Neural progenitor cell (in vitro differentiated cells): ENCODE measurements at regions not wholly inside any gene's neighbourhood (a gene's known extent, or its start where the extent isn't known, plus 50 kb on each side); places are given as distances from the start of the nearest gene placed in this dataset.

ENCODE experiments used
- EZH2 ChIP-seq: fragments of 200-600 bp; sonication (generic); IDR thresholded peaks from 2 replicates; pipeline ENCODE4 v1.6.1; 2017; ENCODE audit warnings: antibody characterized with exemption, mild to moderate bottlenecking, moderate library complexity
- EZH2phosphoT487 ChIP-seq: fragments of 200-600 bp; sonication (generic); IDR thresholded peaks from 2 replicates; pipeline ENCODE4 v1.6.1; 2017; ENCODE audit warnings: antibody characterized with exemption
- TF ChIP-seq, protein P1 (sequence below): fragments of 200-600 bp; sonication (generic); IDR thresholded peaks from 2 replicates; pipeline ENCODE4 v1.5.1; 2017; ENCODE audit warnings: antibody characterized with exemption, mild to moderate bottlenecking

- TF ChIP-seq, protein P1, sequence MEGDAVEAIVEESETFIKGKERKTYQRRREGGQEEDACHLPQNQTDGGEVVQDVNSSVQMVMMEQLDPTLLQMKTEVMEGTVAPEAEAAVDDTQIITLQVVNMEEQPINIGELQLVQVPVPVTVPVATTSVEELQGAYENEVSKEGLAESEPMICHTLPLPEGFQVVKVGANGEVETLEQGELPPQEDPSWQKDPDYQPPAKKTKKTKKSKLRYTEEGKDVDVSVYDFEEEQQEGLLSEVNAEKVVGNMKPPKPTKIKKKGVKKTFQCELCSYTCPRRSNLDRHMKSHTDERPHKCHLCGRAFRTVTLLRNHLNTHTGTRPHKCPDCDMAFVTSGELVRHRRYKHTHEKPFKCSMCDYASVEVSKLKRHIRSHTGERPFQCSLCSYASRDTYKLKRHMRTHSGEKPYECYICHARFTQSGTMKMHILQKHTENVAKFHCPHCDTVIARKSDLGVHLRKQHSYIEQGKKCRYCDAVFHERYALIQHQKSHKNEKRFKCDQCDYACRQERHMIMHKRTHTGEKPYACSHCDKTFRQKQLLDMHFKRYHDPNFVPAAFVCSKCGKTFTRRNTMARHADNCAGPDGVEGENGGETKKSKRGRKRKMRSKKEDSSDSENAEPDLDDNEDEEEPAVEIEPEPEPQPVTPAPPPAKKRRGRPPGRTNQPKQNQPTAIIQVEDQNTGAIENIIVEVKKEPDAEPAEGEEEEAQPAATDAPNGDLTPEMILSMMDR: no peak
- TF ChIP-seq EZH2 (no peak), EZH2phosphoT487 (no peak)
Observed at GRCh38 chr5:159737263-159737662, 179.0 kb upstream of the ADRA1B start.
